ENCODE measurements at regions not wholly inside any gene's neighbourhood (a gene's known extent, or its start where the extent isn't known, plus 50 kb on each side); places are given as distances from the start of the nearest gene placed in this dataset.

- TF ChIP-seq, protein P1, sequence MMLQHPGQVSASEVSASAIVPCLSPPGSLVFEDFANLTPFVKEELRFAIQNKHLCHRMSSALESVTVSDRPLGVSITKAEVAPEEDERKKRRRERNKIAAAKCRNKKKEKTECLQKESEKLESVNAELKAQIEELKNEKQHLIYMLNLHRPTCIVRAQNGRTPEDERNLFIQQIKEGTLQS (IDR thresholded peaks at IDR 0.05; ENCODE audit: insufficient read depth, low read depth, low read length): no peak
- TF ChIP-seq POLR2A (IDR thresholded peaks at IDR 0.05; ENCODE audit: control extremely low read depth in 1 of 2, low read depth in 2 of 2, low read length in 2 of 2) (no peak; a peak in 1 of 3 replicates), SIRT6 (IDR thresholded peaks at IDR 0.05; ENCODE audit: low read length) (no peak), FOSL1 (IDR thresholded peaks at IDR 0.05; ENCODE audit: insufficient read depth, low read depth, low read length) (no peak), POLR2AphosphoS5 (IDR thresholded peaks at IDR 0.05; ENCODE audit: low read depth, low read length) (no peak), RXRA (IDR thresholded peaks at IDR 0.05; ENCODE audit: insufficient read depth, low read depth, low read length) (no peak), HDAC6 (IDR thresholded peaks at IDR 0.05; ENCODE audit: low read depth, low read length) (no peak), RNF2 (IDR thresholded peaks at IDR 0.05; ENCODE audit: borderline replicate concordance, low read depth, low read length, missing control alignments, poor library complexity, severe bottlenecking) (no peak), RFX5 (IDR thresholded peaks at IDR 0.05; ENCODE audit: borderline replicate concordance, low read depth, low read length) (no peak), SRF (IDR thresholded peaks at IDR 0.05; ENCODE audit: low read depth, low read length) (no peak), TBP (IDR thresholded peaks at IDR 0.05; ENCODE audit: low read depth, low read length) (no peak), RBBP5 (IDR thresholded peaks at IDR 0.05; ENCODE audit: borderline replicate concordance, low read depth, low read length) (peak; percentile 87; the same call in 1 of the 2 replicates), E2F6 (IDR thresholded peaks at IDR 0.05) (peak; percentile 28; the same call in 1 of the 2 replicates), SUZ12 (IDR thresholded peaks at IDR 0.05; ENCODE audit: low read length) (peak; percentile 46; the same call in 1 of the 2 replicates), SAP30 (IDR thresholded peaks at IDR 0.05; ENCODE audit: insufficient read depth, insufficient replicate concordance, low read length) (no peak), ASH2L (IDR thresholded peaks at IDR 0.05; ENCODE audit: low read length) (peak; percentile 89), RAD21 (IDR thresholded peaks at IDR 0.05 in 1 of 2, conservative IDR thresholded peaks at IDR 0.05 in 1 of 2; ENCODE audit: low read depth in 2 of 2, low read length in 2 of 2) (peak in 1 of 2 experiments; percentile 16; a peak in 1 of 4 replicates)
- TF ChIP-seq, protein P2, sequence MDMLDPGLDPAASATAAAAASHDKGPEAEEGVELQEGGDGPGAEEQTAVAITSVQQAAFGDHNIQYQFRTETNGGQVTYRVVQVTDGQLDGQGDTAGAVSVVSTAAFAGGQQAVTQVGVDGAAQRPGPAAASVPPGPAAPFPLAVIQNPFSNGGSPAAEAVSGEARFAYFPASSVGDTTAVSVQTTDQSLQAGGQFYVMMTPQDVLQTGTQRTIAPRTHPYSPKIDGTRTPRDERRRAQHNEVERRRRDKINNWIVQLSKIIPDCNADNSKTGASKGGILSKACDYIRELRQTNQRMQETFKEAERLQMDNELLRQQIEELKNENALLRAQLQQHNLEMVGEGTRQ (IDR thresholded peaks at IDR 0.05; ENCODE audit: low read length): no peak
- TF ChIP-seq, protein P3, sequence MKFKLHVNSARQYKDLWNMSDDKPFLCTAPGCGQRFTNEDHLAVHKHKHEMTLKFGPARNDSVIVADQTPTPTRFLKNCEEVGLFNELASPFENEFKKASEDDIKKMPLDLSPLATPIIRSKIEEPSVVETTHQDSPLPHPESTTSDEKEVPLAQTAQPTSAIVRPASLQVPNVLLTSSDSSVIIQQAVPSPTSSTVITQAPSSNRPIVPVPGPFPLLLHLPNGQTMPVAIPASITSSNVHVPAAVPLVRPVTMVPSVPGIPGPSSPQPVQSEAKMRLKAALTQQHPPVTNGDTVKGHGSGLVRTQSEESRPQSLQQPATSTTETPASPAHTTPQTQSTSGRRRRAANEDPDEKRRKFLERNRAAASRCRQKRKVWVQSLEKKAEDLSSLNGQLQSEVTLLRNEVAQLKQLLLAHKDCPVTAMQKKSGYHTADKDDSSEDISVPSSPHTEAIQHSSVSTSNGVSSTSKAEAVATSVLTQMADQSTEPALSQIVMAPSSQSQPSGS (IDR thresholded peaks at IDR 0.05; ENCODE audit: low read length): no peak
These were observed 120.8 kb upstream of the RRP15 start (continued) for GRCh38 chr1:218164111-218164929.
